WERI-Rb-1 (cell line): ENCODE measurements at regions not wholly inside any gene's neighbourhood (a gene's known extent, or its start where the extent isn't known, plus 50 kb on each side); places are given as distances from the start of the nearest gene placed in this dataset.

Experiments used
- DNase-seq: peaks from one replicate; pipeline ENCODE4 v3.0.0-alpha.2; 2020
- H3K27ac ChIP-seq: fragments of 250-450 bp; sonication (Bioruptor Pico); 2 replicates; pipeline ENCODE4 v1.5.1; 2020; ENCODE audit warnings: mild to moderate bottlenecking, moderate library complexity
- H3K27me3 ChIP-seq: fragments of 250-450 bp; sonication (Bioruptor Pico); 2 replicates; pipeline ENCODE4 v1.5.1; 2021; ENCODE audit warnings: mild to moderate bottlenecking, low read depth, moderate library complexity; ENCODE audit not compliant: insufficient read depth, severe bottlenecking
- H3K36me3 ChIP-seq: fragments of 250-450 bp; sonication (Bioruptor Pico); 2 replicates; pipeline ENCODE4 v1.5.1; 2020; ENCODE audit warnings: mild to moderate bottlenecking, moderate library complexity
- H3K4me3 ChIP-seq: 2 replicates; pipeline ENCODE4 v1.5.1; 2011; ENCODE audit warnings: low read depth, mild to moderate bottlenecking, control low read depth, low read length
- H3K9me3 ChIP-seq: fragments of 250-450 bp; sonication (Bioruptor Pico); 2 replicates; pipeline ENCODE4 v1.5.1; 2021; ENCODE audit warnings: mild to moderate bottlenecking, moderate library complexity; ENCODE audit not compliant: severe bottlenecking
- TF ChIP-seq, protein P1 (sequence below): IDR thresholded peaks from 2 replicates; pipeline ENCODE4 v1.5.1; 2011; ENCODE audit warnings: low read depth, mild to moderate bottlenecking, control low read depth, inconsistent platforms, low read length

DNA sequence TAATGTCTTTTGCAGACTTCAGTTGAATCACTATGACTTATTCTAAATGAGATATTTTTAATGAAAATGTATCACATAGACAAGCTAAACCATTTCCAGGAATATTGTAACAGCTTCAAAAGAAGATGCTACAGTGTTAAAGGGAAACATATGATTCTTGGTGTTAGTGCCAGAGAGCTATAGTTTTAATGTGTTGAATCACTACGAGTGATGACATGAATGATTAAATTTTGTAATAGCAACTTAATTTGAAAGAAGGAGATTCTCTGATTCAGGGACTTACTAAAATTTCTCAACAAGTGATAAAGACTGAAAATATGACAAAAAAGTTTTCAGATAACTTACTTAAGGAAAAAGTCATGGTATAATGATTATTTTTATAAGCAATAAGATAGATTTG is 267.3 kb upstream of the SLITRK3 start:
- no peaks in the 10 kb centered on the region for H3K27me3 ChIP-seq
- TF ChIP-seq, protein P1, sequence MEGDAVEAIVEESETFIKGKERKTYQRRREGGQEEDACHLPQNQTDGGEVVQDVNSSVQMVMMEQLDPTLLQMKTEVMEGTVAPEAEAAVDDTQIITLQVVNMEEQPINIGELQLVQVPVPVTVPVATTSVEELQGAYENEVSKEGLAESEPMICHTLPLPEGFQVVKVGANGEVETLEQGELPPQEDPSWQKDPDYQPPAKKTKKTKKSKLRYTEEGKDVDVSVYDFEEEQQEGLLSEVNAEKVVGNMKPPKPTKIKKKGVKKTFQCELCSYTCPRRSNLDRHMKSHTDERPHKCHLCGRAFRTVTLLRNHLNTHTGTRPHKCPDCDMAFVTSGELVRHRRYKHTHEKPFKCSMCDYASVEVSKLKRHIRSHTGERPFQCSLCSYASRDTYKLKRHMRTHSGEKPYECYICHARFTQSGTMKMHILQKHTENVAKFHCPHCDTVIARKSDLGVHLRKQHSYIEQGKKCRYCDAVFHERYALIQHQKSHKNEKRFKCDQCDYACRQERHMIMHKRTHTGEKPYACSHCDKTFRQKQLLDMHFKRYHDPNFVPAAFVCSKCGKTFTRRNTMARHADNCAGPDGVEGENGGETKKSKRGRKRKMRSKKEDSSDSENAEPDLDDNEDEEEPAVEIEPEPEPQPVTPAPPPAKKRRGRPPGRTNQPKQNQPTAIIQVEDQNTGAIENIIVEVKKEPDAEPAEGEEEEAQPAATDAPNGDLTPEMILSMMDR: no peak
- no peak overlapping the region for H3K4me3 ChIP-seq
- H3K9me3 ChIP-seq: no peaks in the 10 kb centered on the region
- no peaks in the 10 kb centered on the region for H3K36me3 ChIP-seq
- no peak for DNase-seq
- no peak overlapping the region for H3K27ac ChIP-seq

GRCh38 chr3:165462636-165463334 is 266.6 kb upstream of the SLITRK3 start:
- no peak overlapping the region for H3K4me3 ChIP-seq
- no peaks in the 10 kb centered on the region for H3K36me3 ChIP-seq
- H3K27ac ChIP-seq: no peak overlapping the region
- no peaks in the 10 kb centered on the region for H3K9me3 ChIP-seq
- DNase-seq: no peak
- TF ChIP-seq, protein P1: no peak
- no peaks in the 10 kb centered on the region for H3K27me3 ChIP-seq

DNA sequence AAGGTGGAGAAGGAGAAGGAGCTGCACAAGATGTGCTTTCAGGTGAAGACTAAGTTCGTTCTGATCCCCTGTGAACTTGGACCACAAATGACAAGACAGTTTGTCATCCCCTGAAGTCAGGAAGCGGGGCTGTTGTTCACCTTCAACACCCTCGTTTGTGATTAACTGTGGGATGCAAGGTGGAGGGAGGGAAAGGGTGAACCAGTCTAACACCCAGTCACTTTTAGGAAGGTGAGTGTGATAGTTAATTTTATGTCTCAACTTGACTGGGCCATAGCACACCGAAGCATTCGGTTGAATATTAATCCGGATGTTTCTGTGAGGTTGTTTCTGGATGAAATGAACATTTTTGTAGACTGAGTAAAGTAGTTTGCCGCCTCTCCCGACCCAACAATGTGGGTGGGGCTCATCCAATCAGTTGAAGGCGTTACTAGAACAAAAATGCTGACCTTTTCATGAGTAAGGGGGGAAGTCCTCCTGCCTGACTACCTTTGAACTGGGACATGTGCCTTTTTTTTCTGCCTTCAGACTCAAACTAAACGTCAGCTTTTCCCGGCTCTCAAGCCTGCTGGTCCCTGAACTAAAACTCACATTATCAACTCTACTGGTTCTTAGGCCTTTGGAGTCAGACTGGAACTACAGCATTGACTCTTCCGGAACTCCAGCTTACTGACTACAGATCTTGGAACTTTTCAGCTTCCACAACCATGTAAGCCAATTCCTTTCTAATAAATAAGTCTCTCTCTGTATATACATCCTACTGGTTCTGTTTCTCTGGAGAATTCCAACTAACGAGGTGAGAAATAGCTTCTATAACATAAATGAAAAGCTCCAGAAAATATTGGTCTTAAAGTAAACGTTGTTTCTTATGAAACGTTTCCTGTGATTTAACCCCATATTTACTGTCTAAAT is 264.0 kb upstream of the SLITRK3 start:
- no peak overlapping the region for H3K4me3 ChIP-seq
- no peak overlapping the region for H3K27ac ChIP-seq
- H3K36me3 ChIP-seq: no peaks in the 10 kb centered on the region
- no peaks in the 10 kb centered on the region for H3K27me3 ChIP-seq
- no peaks in the 10 kb centered on the region for H3K9me3 ChIP-seq
- TF ChIP-seq, protein P1: no peak
- DNase-seq: no peak

DNA sequence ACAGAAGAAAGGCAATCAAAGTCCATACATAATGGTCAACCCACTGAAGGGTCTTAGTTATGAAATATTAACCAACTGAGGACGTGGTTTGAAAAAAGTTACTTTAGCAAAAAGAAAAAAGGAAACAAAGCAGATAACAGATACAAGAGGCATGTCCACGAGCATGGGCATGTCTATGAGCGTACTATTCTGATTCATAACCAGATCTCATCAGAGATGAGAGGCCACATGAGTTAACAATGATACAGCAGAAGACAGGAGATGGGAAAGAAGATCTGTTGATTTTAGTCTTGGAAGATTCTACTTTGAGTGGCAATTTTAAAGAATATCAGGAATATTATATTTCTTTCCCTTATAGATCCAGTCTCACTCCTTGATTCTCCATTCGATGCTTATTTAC is 262.9 kb upstream of the SLITRK3 start:
- no peak for DNase-seq
- Histone ChIP-seq H3K27ac (no peak overlapping the region), H3K9me3 (no peaks in the 10 kb centered on the region), H3K36me3 (no peaks in the 10 kb centered on the region), H3K27me3 (no peaks in the 10 kb centered on the region), H3K4me3 (no peak overlapping the region)
- TF ChIP-seq, protein P1: no peak

GRCh38 chr3:165457096-165457495 is 260.9 kb upstream of the SLITRK3 start:
- no peak for DNase-seq
- H3K9me3 ChIP-seq: no peaks in the 10 kb centered on the region
- no peaks in the 10 kb centered on the region for H3K27me3 ChIP-seq
- H3K36me3 ChIP-seq: no peaks in the 10 kb centered on the region
- TF ChIP-seq, protein P1: no peak
- no peak overlapping the region for H3K4me3 ChIP-seq
- no peak overlapping the region for H3K27ac ChIP-seq
